Mesothelial cell of epicardium (in vitro differentiated cells): ENCODE measurements at regions not wholly inside any gene's neighbourhood (a gene's known extent, or its start where the extent isn't known, plus 50 kb on each side); places are given as distances from the start of the nearest gene placed in this dataset.
"Not testable (repeated sequence)": the region's sequence is repeated elsewhere in the genome, so short reads cannot be mapped to it uniquely, and the experiment has no call there.

Experiments used
- DNase-seq, 2 experiments: peaks; one replicate each; pipeline ENCODE4 v3.0.0; 2021; ENCODE audit warnings: low spot score in 2 of 2; ENCODE audit not compliant: unreplicated experiment in 2 of 2
- H3K27ac Mint-ChIP-seq: 2 replicates; pipeline ENCODE4 v1.8.0; 2021; ENCODE audit warnings: mixed read lengths
- H3K27me3 Mint-ChIP-seq: 2 replicates; pipeline ENCODE4 v1.8.0; 2021; ENCODE audit warnings: low read depth, mixed read lengths
- H3K36me3 Mint-ChIP-seq: 2 replicates; pipeline ENCODE4 v1.8.0; 2021; ENCODE audit warnings: mixed read lengths
- H3K4me1 Mint-ChIP-seq: 2 replicates; pipeline ENCODE4 v1.8.0; 2021; ENCODE audit warnings: mixed read lengths
- H3K4me3 Mint-ChIP-seq: 2 replicates; pipeline ENCODE4 v1.8.0; 2021; ENCODE audit warnings: mild to moderate bottlenecking, moderate library complexity, mixed read lengths
- H3K9me3 Mint-ChIP-seq: 2 replicates; pipeline ENCODE4 v1.8.0; 2021; ENCODE audit warnings: mixed read lengths
- TF ChIP-seq, protein P1 (sequence below): fragments of 200-600 bp; sonication (generic); IDR thresholded peaks from one replicate; pipeline ENCODE4 v1.5.0; 2021; ENCODE audit warnings: antibody characterized with exemption; ENCODE audit not compliant: unreplicated experiment

DNA sequence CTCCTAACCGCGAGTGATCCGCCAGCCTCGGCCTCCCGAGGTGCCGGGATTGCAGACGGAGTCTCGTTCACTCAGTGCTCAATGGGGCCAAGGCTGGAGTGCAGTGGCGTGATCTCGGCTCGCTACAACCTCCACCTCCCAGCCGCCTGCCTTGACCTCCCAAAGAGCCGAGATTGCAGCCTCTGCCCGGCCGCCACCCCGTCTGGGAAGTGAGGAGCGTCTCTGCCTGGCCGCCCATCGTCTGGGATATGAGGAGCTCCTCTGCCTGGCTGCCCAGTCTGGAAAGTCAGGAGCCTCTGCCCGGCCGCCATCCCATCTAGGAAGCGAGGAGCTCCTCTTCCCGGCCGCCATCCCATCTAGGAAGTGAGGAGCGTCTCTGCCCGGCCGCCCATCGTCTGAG, 58.8 kb upstream of the ANKRD30BL start:
- not testable (repeated sequence) for H3K27ac Mint-ChIP-seq, H3K27me3 Mint-ChIP-seq, DNase-seq, H3K4me1 Mint-ChIP-seq, H3K36me3 Mint-ChIP-seq, H3K4me3 Mint-ChIP-seq
- H3K9me3 Mint-ChIP-seq = peaks cover 24% of the 10 kb centered on the region

DNA sequence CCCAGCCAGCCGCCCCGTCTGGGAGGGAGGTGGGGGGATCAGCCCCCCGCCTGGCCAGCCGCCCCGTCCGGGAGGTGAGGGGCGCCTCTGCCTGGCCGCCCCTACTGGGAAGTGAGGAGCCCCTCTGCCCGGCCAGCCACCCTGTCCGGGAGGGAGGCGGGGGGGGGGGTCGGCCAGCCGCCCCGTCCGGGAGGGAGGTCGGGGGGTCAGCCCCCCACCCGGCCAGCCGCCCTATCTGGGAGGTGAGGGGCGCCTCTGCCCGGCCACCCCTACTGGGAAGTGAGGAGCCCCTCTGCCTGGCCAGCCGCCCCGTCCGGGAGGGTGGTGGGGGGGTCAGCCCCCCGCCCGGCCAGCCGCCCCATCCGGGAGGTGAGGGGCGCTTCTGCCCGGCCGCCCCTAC, 60.1 kb upstream of the ANKRD30BL start:
- not testable (repeated sequence) for H3K36me3 Mint-ChIP-seq, H3K4me1 Mint-ChIP-seq, H3K4me3 Mint-ChIP-seq, H3K27me3 Mint-ChIP-seq, H3K27ac Mint-ChIP-seq, DNase-seq
- peaks cover 17% of the 10 kb centered on the region for H3K9me3 Mint-ChIP-seq

DNA sequence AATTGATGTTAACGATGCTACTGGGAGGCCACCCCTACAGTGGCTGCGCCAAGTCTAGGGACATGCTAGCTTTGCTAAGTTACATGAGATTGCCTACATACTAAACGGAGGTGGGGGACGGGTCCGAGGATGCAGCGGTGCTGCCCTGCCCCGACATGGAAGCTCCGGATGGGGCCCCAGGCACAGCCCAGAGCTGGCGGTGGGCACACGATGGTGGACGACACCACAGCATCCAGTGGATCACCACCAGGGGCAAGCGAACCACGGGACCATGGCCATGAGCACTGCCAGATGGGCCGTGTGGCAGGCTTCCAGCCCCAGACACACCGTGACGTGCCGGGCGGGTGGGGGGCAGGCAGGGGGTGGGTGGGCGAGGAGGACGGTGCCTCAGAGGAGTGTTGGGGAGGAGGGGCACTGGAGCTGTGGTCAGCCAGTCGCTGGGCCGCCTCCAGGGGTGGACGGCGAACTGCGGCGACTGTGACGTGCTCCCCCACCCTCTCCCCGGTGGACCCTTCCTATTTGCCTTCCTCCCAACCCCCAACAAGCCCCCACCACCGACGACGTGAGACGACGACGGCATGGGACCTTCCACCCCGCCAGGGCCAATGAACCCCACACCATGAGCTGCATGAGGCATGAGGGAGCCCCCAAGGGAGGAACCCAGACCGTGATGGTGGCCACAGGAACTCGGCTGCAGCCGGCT, 90.6 kb upstream of the ANKRD30BL start:
- Mint-ChIP-seq H3K27ac (no peak overlapping the region), H3K4me1 (no peaks in the 10 kb centered on the region), H3K9me3 (peaks cover 40% of the 10 kb centered on the region), H3K27me3 (no peaks in the 10 kb centered on the region), H3K4me3 (no peak overlapping the region), H3K36me3 (peaks cover 7% of the 10 kb centered on the region)
- TF ChIP-seq, protein P1, sequence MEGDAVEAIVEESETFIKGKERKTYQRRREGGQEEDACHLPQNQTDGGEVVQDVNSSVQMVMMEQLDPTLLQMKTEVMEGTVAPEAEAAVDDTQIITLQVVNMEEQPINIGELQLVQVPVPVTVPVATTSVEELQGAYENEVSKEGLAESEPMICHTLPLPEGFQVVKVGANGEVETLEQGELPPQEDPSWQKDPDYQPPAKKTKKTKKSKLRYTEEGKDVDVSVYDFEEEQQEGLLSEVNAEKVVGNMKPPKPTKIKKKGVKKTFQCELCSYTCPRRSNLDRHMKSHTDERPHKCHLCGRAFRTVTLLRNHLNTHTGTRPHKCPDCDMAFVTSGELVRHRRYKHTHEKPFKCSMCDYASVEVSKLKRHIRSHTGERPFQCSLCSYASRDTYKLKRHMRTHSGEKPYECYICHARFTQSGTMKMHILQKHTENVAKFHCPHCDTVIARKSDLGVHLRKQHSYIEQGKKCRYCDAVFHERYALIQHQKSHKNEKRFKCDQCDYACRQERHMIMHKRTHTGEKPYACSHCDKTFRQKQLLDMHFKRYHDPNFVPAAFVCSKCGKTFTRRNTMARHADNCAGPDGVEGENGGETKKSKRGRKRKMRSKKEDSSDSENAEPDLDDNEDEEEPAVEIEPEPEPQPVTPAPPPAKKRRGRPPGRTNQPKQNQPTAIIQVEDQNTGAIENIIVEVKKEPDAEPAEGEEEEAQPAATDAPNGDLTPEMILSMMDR = no peak
- no peak for DNase-seq

DNA sequence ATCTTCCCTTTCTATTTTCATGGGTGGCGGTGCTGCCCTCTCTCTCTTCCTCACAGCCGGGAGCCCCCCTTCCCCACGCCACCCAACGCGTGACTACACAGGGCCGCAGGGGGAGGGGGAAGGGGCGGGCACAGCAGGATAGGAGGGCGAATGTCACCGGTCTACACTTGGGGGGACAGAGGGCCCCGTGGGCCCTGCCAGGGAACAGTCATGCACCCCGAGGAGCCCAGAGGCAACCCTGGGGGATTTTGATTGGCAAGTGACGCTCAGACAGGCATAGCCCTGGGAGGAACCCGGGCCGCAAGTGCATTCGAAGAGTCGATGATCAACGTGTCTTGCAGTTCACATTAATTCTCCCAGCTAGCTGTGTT, 91.1 kb upstream of the ANKRD30BL start:
- TF ChIP-seq, protein P1 = no peak
- Mint-ChIP-seq H3K4me1 (no peaks in the 10 kb centered on the region), H3K9me3 (peaks cover 40% of the 10 kb centered on the region), H3K27ac (no peak overlapping the region), H3K36me3 (peaks cover 7% of the 10 kb centered on the region), H3K4me3 (no peak overlapping the region), H3K27me3 (no peaks in the 10 kb centered on the region)
- DNase-seq = no peak

DNA sequence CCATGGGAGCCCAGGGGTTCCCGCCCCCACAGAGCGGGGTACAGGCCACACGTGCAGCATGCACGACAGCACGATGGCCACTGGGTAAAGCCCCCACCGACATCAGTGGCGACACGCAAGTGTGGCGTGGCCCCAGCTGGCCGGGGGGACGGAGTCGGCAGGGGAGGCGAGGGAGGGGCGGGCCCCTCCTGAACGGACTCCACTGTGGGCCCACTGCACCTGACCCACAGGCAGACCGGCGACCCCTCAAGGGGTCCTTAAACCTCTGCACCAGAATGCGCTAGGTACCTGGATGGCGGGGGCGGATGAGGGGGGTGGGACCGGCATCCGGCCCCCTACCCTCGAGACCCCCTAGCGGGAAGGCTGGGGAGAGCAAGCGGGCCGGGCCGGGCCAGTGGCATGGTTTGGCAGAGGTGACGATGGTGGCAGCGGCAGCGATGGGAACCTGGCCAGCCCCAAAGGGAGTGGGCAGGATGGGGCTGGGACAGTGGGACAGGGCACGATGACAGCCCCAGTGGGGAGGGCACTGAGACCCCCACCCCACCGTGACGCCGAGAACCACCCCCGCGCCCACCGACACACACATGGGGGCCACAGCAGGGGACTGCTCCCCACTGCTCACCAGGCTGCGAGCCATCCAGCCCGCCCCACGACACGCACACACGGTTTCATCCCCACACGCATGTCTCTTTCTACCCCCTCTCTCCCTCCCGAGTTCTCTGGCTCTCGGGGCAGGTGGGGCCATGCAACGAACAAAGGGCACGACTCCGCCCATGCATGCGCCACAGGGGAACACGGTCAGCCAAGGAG, 91.9 kb upstream of the ANKRD30BL start:
- Mint-ChIP-seq H3K36me3 (peaks cover 7% of the 10 kb centered on the region), H3K4me1 (no peaks in the 10 kb centered on the region), H3K9me3 (peaks cover 36% of the 10 kb centered on the region), H3K27ac (no peak overlapping the region), H3K27me3 (no peaks in the 10 kb centered on the region), H3K4me3 (no peak overlapping the region)
- no peak for DNase-seq
- TF ChIP-seq, protein P1 = no peak

DNA sequence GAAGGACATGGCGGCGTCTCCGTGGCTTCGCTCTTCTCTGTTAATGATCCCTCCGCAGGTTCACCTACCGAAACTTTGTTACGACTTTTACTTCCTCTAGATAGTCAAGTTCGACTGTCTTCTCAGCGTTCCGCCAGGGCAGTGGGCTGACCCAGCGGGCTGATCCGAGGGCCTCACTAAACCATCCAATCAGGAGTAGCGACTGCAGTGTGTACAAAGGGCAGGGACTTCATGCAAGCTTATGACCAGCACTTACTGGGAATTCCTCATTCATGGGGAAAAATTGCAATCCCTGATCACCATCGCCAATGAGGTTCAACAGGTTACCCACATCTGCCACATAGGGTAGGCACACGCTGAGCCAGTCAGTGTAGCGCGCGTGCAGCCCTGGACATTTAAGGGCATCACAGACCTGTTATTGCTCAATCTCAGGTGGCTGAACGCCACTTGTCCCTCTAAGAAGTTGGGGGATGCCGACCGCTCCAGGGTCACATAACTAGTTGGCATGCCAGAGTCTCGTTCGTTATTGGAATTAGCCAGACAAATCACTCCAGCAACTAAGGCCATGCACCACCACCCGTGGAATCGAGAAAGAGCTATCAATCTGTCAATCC, 92.7 kb upstream of the ANKRD30BL start:
- not testable (repeated sequence) for H3K36me3 Mint-ChIP-seq, H3K27ac Mint-ChIP-seq, H3K4me1 Mint-ChIP-seq, H3K4me3 Mint-ChIP-seq, H3K27me3 Mint-ChIP-seq, DNase-seq
- H3K9me3 Mint-ChIP-seq = peaks cover 40% of the 10 kb centered on the region

DNA sequence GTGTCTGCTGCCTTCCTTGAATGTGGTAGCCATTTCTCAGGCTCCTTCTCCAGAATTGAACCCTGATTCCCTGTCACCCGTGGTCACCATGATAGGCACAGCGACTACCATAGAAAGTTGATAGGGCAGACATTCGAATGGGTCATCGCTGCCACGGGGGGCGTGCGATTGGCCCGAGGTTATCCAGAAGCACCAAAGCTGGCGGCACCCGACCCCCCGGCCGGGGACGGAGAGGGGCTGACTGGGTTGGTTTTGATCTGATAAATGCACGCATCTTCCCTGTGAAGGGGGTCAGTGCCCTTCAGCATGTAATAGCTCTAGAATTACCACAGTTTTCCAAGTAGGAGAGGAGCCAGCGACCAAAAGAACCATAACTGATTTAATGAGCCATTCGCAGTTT, 94.0 kb upstream of the ANKRD30BL start:
- Mint-ChIP-seq H3K27me3 (no peaks in the 10 kb centered on the region), H3K9me3 (peaks cover 29% of the 10 kb centered on the region), H3K4me3 (no peak overlapping the region), H3K36me3 (peaks cover 7% of the 10 kb centered on the region), H3K27ac (no peak overlapping the region), H3K4me1 (no peaks in the 10 kb centered on the region)
- DNase-seq = no peak
- TF ChIP-seq, protein P1 = no peak
